Activated CD4-positive, CD25-positive, alpha-beta regulatory T cell treated with anti-CD3 and anti-CD28 coated beads, Interleukin-2, amount 50 U/mL, for 24 hours (primary cell): ENCODE measurements at regions not wholly inside any gene's neighbourhood (a gene's known extent, or its start where the extent isn't known, plus 50 kb on each side); places are given as distances from the start of the nearest gene placed in this dataset.

ENCODE experiments used
- ATAC-seq, 2 donors: fragments of 150-1000 bp; cut with Tn5 transposase; one replicate each; pipeline ENCODE4 v1.10.0; 2021; ENCODE audit warnings: mild to moderate bottlenecking in 1 of 2, moderate library complexity in 1 of 2

DNA sequence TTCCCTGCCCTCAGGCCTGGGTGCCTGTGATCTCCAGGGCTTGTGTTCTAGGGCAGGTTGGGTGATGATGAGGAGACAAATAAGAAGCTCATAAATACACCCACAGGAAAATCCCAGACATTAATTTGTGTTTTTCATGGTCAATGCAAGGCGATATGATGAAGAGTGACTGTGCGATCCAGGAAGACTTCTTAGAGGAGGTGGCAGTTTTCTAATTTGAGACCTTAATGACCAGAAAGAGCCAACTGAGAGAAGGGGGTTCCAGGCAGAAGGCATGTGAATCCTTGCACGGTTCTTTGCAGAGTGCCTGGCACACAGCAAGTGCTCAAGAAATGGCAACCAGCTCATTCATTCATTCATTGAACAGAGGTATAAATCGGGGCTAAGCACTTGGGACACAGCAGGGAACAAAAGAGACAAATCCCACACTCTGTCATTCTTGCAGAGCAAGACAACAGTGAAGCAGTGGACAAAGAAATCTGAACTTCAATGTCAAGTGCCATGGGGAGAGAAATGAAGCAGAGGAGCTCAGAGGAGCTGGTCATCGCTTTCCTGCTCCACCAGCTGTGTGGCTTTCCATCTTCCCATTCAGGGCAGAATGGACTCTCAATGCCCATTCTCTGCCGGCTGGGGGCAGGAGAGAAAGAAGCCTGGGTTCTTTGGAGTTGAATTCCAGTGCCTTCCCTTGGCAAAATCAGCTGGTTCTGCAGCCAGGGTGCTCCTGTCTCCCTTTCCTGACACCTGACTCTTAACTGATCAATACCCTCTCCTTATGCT, 128.3 kb downstream of the AACS start:
- ATAC-seq, result no peak

DNA sequence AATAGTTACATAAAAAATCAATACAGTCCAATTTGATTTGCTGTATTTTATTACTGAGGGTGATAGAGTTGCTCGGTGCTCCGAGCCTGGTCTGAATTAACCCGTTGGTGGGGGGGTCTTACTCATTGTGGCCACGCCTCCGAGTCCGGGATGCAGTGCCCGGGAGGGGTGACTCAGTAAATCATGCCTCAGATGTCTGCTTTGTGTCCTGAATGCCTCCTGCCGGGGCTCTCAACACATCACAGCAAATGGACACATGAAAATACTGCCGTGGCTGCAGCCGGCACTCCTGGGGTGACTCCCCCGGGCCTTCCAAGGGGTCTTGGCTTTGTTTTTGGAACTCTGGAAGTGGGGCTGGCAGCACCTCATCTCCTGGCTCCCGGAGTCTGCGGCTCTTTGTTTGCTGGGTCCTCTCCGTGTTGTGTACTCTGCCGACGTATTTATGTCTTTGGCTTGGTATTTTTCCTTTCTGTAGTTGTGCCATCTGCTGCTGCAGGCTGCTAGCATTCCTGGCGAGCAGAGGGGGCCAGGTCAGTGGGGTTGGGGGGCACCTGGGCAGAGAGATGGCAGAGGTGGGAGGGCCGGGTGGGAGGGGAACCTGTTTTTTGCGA, 129.0 kb downstream of the AACS start:
- no peak for ATAC-seq

DNA sequence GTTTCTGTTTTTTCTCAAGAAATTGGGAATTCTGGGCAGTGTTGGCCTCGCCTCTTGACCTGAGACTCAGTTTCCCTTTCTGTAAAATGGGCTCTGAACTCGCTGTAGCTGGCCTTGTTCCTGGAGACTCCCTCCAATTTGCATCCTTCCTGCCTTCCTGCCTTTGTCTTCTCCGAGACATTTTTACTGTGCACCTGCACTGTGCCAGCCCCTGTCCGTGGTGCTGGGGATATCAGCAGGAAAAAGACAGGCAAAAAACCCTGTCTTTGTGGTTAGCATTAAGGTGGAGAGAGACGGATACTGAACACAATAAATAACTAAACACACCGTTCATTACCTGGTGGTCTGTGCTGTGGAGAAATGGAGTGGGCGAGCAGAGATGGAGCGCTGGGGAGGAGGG, 129.8 kb downstream of the AACS start:
- no peak for ATAC-seq

DNA sequence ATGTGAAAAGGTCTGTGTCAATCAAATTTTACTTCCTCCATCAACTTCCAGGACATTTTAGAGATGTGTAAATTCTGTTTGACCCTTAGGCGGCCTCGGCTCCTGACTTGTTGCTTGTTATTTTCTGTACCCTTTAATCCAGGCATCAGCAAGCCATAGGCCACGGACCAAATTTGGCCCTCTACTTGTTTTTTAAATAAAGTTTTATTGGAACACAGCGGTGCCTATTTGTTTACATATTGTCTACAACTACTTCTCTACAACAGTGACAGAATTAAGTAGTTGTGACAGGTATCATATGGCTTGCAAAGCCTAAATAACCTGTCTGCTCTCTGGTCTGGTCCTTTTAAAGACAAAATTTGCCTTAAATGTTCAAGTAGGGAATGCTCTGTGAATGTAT, 132.1 kb downstream of the AACS start:
- no peak for ATAC-seq

DNA sequence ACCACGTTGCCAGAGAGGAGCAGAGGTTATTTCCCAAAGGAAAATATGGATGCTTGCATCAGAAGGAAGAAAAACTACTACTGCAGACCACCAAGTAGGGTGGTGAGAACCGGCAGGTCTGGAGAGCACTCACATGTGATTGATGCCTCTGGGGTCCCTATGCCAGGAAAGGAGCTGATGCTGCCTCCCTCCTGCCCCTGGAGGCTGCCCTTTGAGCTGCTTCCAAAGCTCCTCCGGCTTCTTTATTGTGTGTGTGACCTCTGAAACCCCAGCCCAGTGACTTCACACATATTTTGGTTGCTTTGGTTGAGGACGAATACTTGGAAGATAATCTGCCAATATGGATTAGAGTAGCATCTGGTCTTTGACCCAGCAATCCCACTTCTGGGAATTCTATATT, 133.4 kb downstream of the AACS start:
- no peak for ATAC-seq

DNA sequence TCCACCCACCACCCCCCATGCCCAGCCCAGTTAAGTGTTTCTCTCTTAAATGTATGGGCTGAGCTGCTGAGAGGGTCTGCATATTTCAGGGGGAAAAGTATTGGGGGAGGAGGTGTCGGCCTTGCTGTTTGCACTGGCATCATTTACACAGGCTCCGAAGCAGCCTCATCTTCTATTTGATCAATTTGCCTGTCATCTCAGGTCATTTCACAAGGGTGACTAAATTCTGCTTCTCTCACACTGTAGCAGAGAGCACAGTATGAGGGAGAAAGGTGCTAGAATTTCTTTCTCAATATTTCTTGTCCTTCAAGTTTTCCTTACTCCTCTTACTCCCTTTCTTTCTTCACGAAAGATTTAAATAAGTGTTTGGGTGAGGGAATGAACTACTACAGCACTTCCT, 135.9 kb downstream of the AACS start:
- ATAC-seq, result no peak

DNA sequence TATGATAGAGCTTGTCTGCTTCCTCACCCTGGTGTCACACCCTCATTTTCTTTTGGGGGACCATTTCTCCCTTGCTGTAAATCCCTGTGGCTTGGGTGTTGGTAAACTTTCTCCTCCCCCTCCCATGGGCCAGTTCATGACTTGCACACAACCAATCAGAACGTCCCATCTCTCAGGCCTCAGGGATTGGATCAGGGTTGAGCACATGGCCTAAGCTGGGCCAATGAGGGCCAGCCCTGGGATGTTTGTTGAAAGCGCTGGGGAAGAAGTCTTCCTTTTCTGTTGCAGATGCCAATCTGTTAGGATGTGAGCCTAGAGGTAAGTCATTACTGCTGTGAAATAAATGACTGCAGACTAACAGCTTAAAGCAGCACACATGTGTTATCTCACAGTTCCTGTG, 136.7 kb downstream of the AACS start:
- no peak for ATAC-seq

DNA sequence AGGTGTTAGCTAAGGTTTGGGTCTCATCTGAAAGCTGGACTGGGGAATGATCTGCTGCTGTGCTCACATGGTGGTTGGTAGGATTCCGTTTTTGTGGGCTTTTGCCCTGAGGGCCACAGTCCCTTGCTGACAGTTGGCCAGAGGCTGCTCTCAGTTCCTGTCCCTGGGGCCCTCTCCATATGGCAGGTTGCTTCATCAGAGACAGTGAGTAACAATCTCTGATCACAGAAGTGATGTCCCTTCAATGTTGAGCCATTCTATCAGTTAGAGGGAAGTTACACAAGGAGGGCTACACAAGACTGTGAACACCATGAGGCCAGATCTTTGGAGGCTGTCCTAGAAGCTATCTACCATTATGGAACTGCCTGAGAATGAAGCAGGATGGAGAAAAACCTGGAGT, 137.2 kb downstream of the AACS start:
- ATAC-seq, result no peak

DNA sequence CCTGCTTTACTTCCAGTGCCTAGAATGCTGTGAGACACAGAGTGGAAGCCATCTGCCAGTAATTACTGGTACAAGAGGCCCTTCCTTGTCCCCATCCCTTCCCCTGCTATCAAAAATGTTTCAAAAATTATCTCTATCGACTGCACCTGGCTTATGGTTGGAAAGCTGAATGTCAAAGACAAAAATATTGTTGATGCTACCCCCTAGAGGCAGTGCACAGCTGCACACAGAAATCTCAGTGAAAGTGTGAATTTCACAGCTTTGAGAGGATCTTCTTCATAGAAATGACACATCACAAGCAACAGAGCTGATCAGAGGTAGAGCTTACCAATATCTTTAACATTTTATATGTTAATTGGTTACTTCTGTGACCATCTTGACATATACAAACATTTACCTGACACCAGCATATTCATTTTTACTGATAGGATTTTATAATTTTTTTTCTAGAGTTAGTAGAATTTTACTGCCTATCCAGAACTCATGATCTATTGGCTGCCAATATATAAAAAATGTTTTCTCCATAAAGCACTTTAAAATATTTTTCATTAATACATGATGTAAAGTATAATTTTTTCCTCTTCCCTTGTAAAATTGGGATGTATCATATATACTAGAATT, 138.0 kb downstream of the AACS start:
- ATAC-seq, result no peak

DNA sequence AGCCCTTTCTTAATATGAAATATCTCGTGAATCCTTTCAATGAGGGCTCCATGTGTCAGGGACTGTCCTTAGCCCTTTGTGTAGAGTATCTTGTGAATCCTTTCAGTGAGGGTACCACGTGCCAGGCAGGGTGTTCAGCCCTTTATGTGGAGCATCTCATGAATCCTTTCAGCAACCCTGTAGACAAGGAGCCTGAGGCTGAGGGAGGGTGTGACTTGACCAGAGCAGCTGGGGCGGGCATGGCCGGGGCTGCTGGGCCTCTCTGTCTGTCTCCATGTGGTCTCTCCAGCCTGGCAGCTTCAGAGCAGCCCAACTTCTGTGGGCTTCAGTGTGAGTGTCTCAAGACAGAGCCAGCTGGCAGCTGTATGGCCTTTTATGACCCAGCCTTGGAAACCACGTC, 140.2 kb downstream of the AACS start:
- no peak for ATAC-seq

DNA sequence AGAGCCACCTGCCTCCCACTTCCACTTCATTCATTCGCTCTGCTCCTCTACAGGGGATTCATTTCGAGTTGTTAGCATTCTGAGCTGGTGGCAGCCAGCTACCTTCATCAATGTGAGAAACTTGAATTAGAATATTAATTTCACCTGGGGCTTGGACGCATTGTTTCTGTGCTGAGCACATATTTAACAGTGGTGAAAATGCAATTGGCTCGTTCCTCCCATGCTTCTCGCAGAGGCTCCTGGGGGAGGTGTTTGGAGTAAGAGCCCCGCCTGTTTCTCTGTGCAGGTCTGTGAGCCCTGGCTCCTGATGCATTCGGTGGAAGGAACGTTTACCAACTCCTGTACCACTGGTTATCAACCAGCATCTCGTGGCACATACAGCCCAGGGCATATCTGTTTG, 141.5 kb downstream of the AACS start:
- no peak for ATAC-seq

DNA sequence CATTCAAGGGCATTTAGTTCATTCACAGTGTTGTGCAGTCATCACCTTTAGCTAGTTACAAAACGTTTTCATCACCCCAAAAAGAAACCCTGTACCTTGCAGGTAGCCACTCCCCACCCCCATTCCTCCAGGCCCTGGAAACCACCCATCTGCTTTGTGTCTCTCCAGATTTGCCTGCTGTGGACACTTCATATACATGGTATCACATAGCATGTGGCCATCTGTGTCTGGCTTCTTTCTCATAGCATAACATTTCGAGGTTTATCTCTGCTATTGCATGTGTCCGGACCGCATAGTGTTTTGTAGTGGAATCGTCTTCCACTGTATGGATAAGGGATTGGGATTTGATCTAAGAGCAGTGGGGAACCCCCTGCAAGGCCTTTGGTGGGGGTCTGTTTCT, 143.1 kb downstream of the AACS start:
- ATAC-seq, result no peak

DNA sequence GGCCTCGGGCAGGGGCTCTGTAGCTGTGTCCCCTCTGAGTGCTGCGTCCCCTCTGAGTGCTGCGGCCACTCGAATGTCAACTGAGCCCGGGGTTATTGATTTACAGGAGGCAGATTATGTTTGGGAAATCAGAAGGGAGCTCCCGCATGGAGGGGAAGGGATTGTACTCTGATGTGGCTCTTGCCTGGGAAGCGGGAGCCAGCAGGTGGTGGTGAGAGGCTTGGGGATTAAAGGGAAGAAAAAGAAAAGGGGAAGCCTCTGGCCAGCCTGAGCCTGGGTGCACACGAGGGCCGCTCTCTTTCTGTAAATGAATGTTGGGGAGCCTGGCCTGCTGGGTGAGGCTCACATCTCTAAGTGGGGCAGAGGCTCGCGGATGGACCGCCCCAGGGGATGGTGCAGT, 143.7 kb downstream of the AACS start:
- no peak for ATAC-seq

DNA sequence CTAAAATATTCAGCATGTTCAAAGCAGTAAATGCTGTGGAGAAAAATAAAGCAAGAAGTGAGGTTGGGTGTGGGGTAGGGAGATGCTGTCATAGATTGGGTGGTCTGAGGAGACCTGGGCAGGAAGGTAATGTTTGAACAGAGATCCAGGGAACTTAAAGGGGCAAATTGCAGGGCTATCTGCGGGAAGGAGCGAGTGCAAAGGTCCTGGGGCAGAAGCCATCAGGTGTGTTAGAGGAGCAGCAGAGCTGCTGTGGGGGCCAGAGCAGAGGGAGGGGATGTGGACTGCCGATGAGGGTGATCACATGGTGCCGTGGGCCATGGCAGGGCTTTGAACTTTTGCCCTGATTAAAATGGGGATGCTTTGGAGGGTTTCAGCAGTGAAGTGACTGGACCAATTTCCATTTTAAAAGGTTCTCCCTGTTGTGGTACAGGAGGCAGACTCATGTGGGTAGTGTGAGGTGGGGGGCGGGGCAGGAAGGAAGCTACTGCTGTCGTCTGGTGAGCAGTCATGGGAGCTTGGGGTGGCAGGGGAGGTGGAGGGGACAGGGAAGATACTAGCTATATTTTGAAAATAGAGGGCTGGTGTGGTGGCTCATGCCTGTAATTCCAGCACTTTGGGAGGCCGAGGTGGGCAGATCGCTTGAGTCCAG, 145.0 kb downstream of the AACS start:
- no peak for ATAC-seq

DNA sequence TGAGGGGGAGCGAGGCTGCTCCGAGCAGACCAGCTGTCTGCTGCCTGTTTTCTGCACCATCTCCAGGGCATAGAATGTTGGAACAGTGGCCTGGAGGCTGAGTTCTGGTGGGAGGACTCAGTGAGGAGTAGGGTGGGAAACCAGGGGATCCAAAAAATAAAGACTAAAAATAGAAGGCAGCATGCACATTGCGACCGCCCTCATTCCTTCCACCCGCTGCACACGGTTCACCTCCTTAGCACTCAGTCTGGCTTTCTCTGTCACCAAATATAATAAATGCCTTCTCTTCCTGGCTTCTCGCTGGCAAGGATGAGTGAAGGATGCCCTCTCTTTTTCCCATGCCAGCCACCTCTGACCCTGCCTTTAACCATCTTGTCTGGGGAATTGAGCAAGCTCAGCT, 146.2 kb downstream of the AACS start:
- no peak for ATAC-seq

DNA sequence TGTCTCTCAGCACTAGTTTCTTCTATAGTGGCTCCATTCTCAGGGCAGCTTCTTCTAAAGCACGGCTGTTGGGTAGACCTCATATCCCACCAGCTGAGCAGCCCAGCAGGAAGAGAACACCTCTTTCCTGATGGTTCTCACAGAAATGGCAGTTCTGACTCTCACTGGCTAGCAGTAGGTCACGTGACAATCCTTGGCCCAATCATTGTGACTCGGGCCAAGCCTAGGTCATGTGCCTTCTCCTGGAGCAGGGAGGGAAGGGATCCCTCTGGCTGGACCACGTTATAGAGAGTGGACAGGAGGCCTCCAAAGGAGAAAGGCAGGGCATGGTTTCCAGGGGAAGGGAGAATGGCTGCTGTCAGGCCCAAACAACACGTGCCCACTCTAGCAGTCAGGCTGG, 149.1 kb downstream of the AACS start:
- ATAC-seq, result no peak

DNA sequence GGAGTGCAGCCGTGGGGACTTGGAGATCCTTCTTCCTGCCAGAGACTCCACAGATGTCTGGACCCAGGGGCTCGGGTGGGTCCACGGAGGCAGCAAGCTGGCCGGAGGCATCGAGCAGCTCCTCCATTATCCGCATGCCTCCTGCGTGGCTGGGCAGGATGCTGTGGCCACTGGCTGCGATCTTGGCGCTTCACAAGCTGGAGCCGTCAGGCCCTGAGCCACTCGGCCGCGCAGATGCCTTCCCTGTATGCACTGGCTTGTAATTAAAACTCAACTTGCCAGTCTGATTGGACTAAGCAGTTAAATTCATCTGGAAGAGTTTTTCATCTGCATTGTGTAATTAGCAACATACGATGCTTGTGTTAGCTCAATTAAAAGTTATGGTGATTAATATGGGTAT, 151.5 kb downstream of the AACS start:
- ATAC-seq, result no peak

DNA sequence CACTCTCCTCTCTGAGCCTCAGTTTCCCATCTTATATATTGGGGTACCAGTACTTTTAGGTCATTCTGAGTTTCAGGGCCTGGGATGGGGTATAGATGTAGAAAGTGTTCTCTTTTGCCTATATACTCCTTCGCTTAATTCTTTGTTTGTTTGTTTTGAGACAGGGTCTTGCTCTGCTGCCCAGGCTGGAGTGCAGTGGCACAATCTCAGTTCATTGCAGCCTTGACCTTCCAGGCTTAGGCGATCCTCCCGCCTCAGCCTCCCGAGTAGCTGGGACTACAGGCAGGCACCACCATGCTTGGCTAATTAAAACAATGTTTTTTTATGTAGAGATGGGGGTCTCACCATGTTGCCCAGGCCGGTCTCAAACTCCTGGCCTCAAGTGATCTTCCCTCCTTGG, 152.1 kb downstream of the AACS start:
- ATAC-seq, result no peak

DNA sequence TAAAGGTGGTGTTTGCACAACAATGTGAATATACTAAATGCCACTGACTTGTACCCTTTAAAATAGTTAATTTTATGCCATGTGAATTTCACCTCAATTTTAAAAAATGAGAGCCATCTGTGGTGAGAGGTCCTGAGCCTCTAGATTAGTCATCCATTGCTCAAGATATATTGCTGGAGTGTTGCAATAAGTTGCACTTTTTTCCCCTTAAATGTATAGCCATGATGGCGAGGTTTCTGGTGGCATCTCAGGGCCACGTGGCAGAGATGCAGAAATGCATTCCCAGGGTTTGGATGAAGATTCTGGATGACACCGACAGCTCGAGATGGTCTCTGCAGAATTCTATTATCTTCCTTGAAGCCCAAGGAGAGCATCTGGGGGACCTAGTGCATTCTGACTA, 153.7 kb downstream of the AACS start:
- ATAC-seq, result no peak

DNA sequence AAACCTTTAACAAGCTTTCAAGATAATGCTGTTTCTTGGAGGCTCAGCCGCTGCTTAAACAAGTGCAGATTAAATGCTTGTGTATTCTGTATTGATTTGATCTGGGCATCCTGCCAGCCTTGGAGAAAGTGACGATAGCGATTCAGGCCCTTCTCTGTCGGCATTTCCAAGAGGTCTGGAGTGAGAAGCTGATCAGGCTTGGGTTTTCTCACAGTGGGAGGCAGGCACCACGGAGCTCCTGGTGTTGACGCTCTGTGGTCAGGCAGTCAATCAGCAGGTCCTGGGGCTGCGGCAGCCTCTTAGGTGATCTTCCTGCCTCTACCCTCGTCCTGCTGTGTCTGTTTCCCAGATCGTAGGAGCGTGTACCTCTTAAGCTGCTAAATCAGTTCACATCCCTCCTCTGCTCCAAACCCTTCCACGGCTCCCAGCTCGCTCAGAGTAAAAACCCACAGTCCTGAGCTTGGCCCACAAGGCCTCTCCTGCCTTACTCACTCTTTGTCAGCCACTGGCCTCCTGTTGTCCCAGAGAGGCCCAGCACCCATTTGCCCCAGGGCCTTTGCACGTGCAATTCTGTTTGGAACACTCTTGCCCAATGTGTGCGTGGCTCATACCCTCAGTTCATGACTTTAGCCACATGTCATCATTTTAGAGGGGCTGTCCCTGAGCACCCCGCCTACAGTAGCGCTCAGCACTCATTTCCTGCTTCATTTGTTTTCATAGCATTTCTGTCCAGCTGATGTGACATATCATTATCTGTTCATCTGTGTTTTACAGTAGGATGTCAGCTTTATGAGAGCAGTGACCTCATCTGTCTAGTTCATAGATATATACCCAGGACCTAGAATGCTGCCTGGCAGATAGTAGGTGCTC, 155.4 kb downstream of the AACS start:
- ATAC-seq, result no peak

DNA sequence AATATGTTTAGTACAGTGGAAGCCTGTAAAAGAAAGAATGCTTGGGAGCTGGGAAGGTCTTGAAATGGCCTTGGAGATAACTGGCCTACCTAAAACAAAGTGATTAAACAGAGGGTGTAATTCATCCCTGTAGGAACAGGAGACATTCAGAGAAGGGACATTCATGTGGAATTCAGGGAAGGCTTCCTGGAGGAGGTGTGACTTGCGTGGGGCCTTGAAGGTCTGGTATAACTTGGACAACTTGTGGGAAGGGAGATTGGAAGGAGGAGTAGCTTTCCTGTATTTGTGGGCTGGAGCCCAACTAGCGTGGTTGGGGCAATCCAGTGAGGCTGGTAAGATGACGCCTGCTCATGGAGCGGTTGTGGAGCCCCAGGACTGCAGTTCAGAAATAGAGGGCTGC, 156.4 kb downstream of the AACS start:
- no peak for ATAC-seq

DNA sequence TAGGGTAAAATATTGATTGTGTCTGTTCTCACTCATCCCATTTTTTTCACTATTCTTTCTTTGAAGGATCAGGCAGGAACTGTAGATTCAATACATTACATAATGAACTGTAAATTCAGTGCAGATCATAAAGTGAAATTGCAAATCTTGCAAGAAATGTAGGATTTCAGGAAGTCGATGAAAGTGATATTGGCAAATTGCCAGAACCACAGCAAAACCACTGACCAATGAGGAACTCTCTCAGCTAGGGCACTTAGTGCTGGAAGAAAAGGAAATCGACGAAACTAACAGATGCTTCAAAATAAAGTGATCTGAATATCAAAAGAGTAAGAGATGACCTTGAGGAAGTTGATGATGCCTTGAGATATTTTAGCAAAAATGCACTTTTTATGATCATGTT, 157.6 kb downstream of the AACS start:
- no peak for ATAC-seq

DNA sequence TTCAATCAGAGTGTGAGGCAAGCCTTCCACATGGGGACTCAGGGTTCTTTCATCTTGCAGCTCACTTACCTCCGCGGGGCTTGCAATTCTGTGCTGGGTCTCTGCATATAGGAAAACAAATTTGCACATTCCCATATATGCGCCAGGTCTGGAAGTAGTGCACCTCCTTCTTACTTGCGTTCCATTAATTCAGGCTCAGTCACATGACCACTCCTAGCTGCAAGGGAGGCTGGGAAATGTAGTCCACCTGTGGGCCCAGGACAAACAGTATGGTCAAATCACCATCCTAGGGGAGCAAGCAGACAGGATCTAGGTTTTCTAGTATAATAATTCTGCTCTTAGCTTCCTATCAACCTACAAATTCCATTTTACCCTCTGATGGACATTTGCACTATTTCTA, 160.4 kb downstream of the AACS start:
- no peak for ATAC-seq
